Adrenal gland (tissue), 5 donors: ENCODE measurements at regions not wholly inside any gene's neighbourhood (a gene's known extent, or its start where the extent isn't known, plus 50 kb on each side); places are given as distances from the start of the nearest gene placed in this dataset.

ENCODE experiments used
- POLR2A ChIP-seq, 2 donors: fragments of 450-650 bp; IDR thresholded peaks; one replicate each; pipeline ENCODE4 v1.6.1; 2017; ENCODE audit warnings: antibody characterized with exemption in 2 of 2, mild to moderate bottlenecking in 2 of 2, moderate library complexity in 1 of 2
- TF ChIP-seq, protein P1 (sequence below), 6 experiments: fragments of 450-650 bp in 4 of 6; fragments of 200-600 bp in 2 of 6; sonication (generic) in 1 of 6; IDR thresholded peaks; 1 replicate in 5 of 6; 2 replicates in 1 of 6; pipeline versions ENCODE4 v1.5.1 to v1.8.0; 2016 to 2021; ENCODE audit warnings: antibody characterized with exemption in 6 of 6, mild to moderate bottlenecking in 2 of 6, moderate library complexity in 1 of 6
- donor health status: DM: no; HTN: no; CAD: no.

DNA sequence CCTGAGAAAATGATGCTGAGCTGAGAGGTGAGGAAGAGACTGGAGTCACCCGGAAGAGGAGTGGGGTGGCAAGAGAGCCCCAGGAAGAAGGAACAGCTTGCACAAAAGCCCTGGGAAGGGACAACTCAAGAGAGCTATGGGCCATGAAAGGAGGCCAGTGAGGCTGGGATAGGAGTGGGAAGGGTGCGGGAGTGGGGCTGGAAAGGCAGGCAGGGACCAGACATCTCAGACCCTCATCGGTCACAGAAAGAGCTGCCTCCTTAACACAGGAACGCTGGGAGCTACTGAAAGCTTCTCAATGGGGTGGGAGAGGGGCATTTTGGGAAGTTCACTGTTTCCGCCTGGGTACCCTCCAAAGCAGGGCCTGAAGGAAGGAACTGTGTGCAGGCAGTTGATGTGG is 122.0 kb upstream of the UNC5B start:
- TF ChIP-seq, protein P1, sequence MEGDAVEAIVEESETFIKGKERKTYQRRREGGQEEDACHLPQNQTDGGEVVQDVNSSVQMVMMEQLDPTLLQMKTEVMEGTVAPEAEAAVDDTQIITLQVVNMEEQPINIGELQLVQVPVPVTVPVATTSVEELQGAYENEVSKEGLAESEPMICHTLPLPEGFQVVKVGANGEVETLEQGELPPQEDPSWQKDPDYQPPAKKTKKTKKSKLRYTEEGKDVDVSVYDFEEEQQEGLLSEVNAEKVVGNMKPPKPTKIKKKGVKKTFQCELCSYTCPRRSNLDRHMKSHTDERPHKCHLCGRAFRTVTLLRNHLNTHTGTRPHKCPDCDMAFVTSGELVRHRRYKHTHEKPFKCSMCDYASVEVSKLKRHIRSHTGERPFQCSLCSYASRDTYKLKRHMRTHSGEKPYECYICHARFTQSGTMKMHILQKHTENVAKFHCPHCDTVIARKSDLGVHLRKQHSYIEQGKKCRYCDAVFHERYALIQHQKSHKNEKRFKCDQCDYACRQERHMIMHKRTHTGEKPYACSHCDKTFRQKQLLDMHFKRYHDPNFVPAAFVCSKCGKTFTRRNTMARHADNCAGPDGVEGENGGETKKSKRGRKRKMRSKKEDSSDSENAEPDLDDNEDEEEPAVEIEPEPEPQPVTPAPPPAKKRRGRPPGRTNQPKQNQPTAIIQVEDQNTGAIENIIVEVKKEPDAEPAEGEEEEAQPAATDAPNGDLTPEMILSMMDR (IDR thresholded peaks at IDR 0.05) = no peak
- no peak for TF ChIP-seq POLR2A (IDR thresholded peaks at IDR 0.05)
